A549 (cell line): ENCODE measurements at regions not wholly inside any gene's neighbourhood (a gene's known extent, or its start where the extent isn't known, plus 50 kb on each side); places are given as distances from the start of the nearest gene placed in this dataset.

Source experiments
- CBX8 ChIP-seq: fragments of 200-600 bp; sonication (generic); IDR thresholded peaks from 2 replicates; pipeline ENCODE4 v1.6.1; 2016
- EP300 ChIP-seq, 2 experiments: fragments of >200 bp; sonication (Bioruptor Twin); formaldehyde crosslinking; IDR thresholded peaks; 2 replicates in 1 of 2; 3 replicates in 1 of 2; pipeline ENCODE4 v1.6.1; 2016 to 2017
- FOSL2 ChIP-seq, 2 experiments: fragments of 450-650 bp in 1 of 2; fragments of >200 bp in 1 of 2; sonication (Bioruptor Twin) in 1 of 2; formaldehyde crosslinking; IDR thresholded peaks; 2 replicates each; pipeline versions ENCODE4 v1.5.0 to v1.6.1; 2016 to 2020; ENCODE audit warnings: mild to moderate bottlenecking in 1 of 2, moderate library complexity in 1 of 2
- JUN ChIP-seq, 2 experiments: fragments of >200 bp; sonication (Bioruptor Twin); formaldehyde crosslinking; IDR thresholded peaks; 2 replicates in 1 of 2; 3 replicates in 1 of 2; pipeline ENCODE4 v1.6.1; 2016 to 2017
- POLR2A ChIP-seq: IDR thresholded peaks from 2 replicates; pipeline ENCODE4 v1.6.1; 2012; ENCODE audit warnings: mild to moderate bottlenecking, low read length
- RAD21 ChIP-seq, 2 experiments: fragments of >200 bp in 1 of 2; sonication (Bioruptor Twin) in 1 of 2; formaldehyde crosslinking in 1 of 2; IDR thresholded peaks in 1 of 2; conservative IDR thresholded peaks in 1 of 2; 2 replicates in 1 of 2; 3 replicates in 1 of 2; pipeline ENCODE4 v1.6.1; 2012 to 2018; ENCODE audit warnings: inconsistent platforms in 1 of 2
- SMC3 ChIP-seq: fragments of >200 bp; sonication (Bioruptor Twin); formaldehyde crosslinking; IDR thresholded peaks from 3 replicates; pipeline ENCODE4 v1.6.1; 2018; ENCODE audit warnings: inconsistent platforms
- TP53 ChIP-seq: fragments of 250-450 bp; sonication (Bioruptor Pico); IDR thresholded peaks from 2 replicates; pipeline ENCODE4 v1.5.0; 2021; ENCODE audit warnings: mild to moderate bottlenecking, moderate library complexity
- ZFP36 ChIP-seq: fragments of 450-650 bp; IDR thresholded peaks from 2 replicates; pipeline ENCODE4 v1.6.1; 2014; ENCODE audit warnings: borderline replicate concordance; ENCODE audit not compliant: partially characterized antibody
- TF ChIP-seq, protein P1 (sequence below): fragments of >200 bp; sonication (Bioruptor Twin); formaldehyde crosslinking; IDR thresholded peaks from 3 replicates; pipeline ENCODE4 v1.5.1; 2016
- TF ChIP-seq, protein P2 (sequence below): fragments of 250-450 bp; sonication (Bioruptor Pico); IDR thresholded peaks from 2 replicates; pipeline ENCODE4 v1.5.0; 2021; ENCODE audit warnings: mild to moderate bottlenecking, moderate library complexity, borderline replicate concordance

DNA sequence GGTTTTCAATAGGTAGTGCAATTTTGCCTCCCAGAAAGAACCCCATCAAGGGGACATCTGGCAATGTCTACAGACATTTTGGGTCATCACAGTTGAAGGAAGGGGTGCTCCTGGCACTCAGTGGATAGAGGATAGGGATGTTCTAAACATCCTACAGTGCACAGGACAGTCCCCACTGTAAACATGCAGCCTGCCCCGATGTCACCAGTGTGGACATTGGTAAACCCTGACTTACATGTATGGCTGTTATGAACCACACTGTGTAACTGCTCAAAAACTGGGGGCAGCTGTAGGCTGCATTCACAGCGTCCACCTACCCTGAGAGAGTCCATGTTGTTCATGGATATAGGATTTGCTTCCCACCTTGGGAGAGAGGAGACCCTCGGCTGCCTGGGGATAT, 79.3 kb upstream of the FOXQ1 start:
- TF ChIP-seq, protein P1, sequence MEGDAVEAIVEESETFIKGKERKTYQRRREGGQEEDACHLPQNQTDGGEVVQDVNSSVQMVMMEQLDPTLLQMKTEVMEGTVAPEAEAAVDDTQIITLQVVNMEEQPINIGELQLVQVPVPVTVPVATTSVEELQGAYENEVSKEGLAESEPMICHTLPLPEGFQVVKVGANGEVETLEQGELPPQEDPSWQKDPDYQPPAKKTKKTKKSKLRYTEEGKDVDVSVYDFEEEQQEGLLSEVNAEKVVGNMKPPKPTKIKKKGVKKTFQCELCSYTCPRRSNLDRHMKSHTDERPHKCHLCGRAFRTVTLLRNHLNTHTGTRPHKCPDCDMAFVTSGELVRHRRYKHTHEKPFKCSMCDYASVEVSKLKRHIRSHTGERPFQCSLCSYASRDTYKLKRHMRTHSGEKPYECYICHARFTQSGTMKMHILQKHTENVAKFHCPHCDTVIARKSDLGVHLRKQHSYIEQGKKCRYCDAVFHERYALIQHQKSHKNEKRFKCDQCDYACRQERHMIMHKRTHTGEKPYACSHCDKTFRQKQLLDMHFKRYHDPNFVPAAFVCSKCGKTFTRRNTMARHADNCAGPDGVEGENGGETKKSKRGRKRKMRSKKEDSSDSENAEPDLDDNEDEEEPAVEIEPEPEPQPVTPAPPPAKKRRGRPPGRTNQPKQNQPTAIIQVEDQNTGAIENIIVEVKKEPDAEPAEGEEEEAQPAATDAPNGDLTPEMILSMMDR, result no peak
- TF ChIP-seq RAD21 (conservative IDR thresholded peaks at IDR 0.05 in 1 of 2, IDR thresholded peaks at IDR 0.05 in 1 of 2) (no peak), EP300 (IDR thresholded peaks at IDR 0.05) (no peak), POLR2A (no peak), TP53 (CRISPR knock-in tag) (no peak), ZFP36 (no peak), FOSL2 (IDR thresholded peaks at IDR 0.05) (no peak), FOSL2 (CRISPR knock-in tag; IDR thresholded peaks at IDR 0.05) (no peak), SMC3 (no peak), JUN (IDR thresholded peaks at IDR 0.05) (no peak), CBX8 (no peak)
- TF ChIP-seq, protein P2, sequence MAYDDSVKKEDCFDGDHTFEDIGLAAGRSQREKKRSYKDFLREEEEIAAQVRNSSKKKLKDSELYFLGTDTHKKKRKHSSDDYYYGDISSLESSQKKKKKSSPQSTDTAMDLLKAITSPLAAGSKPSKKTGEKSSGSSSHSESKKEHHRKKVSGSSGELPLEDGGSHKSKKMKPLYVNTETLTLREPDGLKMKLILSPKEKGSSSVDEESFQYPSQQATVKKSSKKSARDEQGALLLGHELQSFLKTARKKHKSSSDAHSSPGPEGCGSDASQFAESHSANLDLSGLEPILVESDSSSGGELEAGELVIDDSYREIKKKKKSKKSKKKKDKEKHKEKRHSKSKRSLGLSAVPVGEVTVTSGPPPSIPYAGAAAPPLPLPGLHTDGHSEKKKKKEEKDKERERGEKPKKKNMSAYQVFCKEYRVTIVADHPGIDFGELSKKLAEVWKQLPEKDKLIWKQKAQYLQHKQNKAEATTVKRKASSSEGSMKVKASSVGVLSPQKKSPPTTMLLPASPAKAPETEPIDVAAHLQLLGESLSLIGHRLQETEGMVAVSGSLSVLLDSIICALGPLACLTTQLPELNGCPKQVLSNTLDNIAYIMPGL (CRISPR knock-in tag), result no peak
